ENCODE measurements at regions not wholly inside any gene's neighbourhood (a gene's known extent, or its start where the extent isn't known, plus 50 kb on each side); places are given as distances from the start of the nearest gene placed in this dataset.
"Not testable (repeated sequence)": the region's sequence is repeated elsewhere in the genome, so short reads cannot be mapped to it uniquely, and the experiment has no call there.

- no peak for DNase-seq (ENCODE audit: low spot score)
- intact Hi-C loops (cut with DNase I): no loop called here
Measured at GRCh38 chr3:59257506-59257905, 207.7 kb upstream of the CFAP20DC start.

GRCh38 chr3:59256230-59256629, 206.4 kb upstream of the CFAP20DC start:
- no peak for DNase-seq (ENCODE audit: low spot score)
- intact Hi-C loops (cut with DNase I): no loop called here

- intact Hi-C loops (cut with DNase I): no loop called here
- DNase-seq (ENCODE audit: low spot score): no peak
Measured at GRCh38 chr3:59254976-59255375, 205.2 kb upstream of the CFAP20DC start.

GRCh38 chr3:59254433-59254832, 204.6 kb upstream of the CFAP20DC start:
- intact Hi-C loops (cut with DNase I): no loop called here
- DNase-seq (ENCODE audit: low spot score): no peak

GRCh38 chr3:59253523-59253922, 203.7 kb upstream of the CFAP20DC start:
- DNase-seq (ENCODE audit: low spot score): no peak
- intact Hi-C loops (cut with DNase I): no loop called here

- intact Hi-C loops (cut with DNase I): no loop called here
- no peak for DNase-seq (ENCODE audit: low spot score)
Measured at GRCh38 chr3:59251869-59252268, 202.0 kb upstream of the CFAP20DC start.

GRCh38 chr3:59250600-59250999, 200.8 kb upstream of the CFAP20DC start:
- intact Hi-C loops (cut with DNase I): no loop called here
- no peak for DNase-seq (ENCODE audit: low spot score)

GRCh38 chr3:59249698-59250361, 200.0 kb upstream of the CFAP20DC start:
- intact Hi-C loops (cut with DNase I): no loop called here
- DNase-seq (ENCODE audit: low spot score): no peak

GRCh38 chr3:59249004-59249403, 199.2 kb upstream of the CFAP20DC start:
- DNase-seq (ENCODE audit: low spot score): no peak
- intact Hi-C loops (cut with DNase I): no loop called here

- intact Hi-C loops (cut with DNase I): no loop called here
- DNase-seq (ENCODE audit: low spot score): no peak
Measured at GRCh38 chr3:59247402-59247841, 197.6 kb upstream of the CFAP20DC start.

GRCh38 chr3:59246719-59247401, 197.0 kb upstream of the CFAP20DC start:
- DNase-seq (ENCODE audit: low spot score): no peak
- intact Hi-C loops (cut with DNase I): no loop called here

GRCh38 chr3:59245859-59246501, 196.2 kb upstream of the CFAP20DC start:
- intact Hi-C loops (cut with DNase I): no loop called here
- DNase-seq (ENCODE audit: low spot score): no peak

- DNase-seq (ENCODE audit: low spot score): no peak
- intact Hi-C loops (cut with DNase I): no loop called here
Measured at GRCh38 chr3:59245300-59245858, 195.6 kb upstream of the CFAP20DC start.

GRCh38 chr3:59244343-59244742, 194.5 kb upstream of the CFAP20DC start:
- intact Hi-C loops (cut with DNase I): no loop called here
- no peak for DNase-seq (ENCODE audit: low spot score)

- DNase-seq (ENCODE audit: low spot score): no peak
- intact Hi-C loops (cut with DNase I): no loop called here
Measured at GRCh38 chr3:59243476-59243875, 193.7 kb upstream of the CFAP20DC start.

- intact Hi-C loops (cut with DNase I): no loop called here
- no peak for DNase-seq (ENCODE audit: low spot score)
Measured at GRCh38 chr3:59240666-59241255, 190.9 kb upstream of the CFAP20DC start.

- intact Hi-C loops (cut with DNase I): no loop called here
- no peak for DNase-seq (ENCODE audit: low spot score)
Measured at GRCh38 chr3:59237121-59237520, 187.3 kb upstream of the CFAP20DC start.

- intact Hi-C loops (cut with DNase I): no loop called here
- no peak for DNase-seq (ENCODE audit: low spot score)
Measured at GRCh38 chr3:59235634-59236012, 185.8 kb upstream of the CFAP20DC start.

- intact Hi-C loops (cut with DNase I): no loop called here
- DNase-seq (ENCODE audit: low spot score): no peak
Measured at GRCh38 chr3:59234884-59235633, 185.2 kb upstream of the CFAP20DC start.

- intact Hi-C loops (cut with DNase I); DNase-seq (ENCODE audit: low spot score): not testable (repeated sequence)
Measured at GRCh38 chr3:59230379-59230778, 180.6 kb upstream of the CFAP20DC start.

All from cardiac septum (tissue), 1 donor.